Duodenal mucosa (tissue), 2 donors: ENCODE measurements at regions not wholly inside any gene's neighbourhood (a gene's known extent, or its start where the extent isn't known, plus 50 kb on each side); places are given as distances from the start of the nearest gene placed in this dataset.

Source experiments
- H3K27ac ChIP-seq: one replicate; pipeline ENCODE4 v1.7.0; 2013; ENCODE audit warnings: low read depth, low read length
- H3K27me3 ChIP-seq, 2 donors: one replicate each; pipeline ENCODE4 v1.7.0; 2013; ENCODE audit warnings: low read length in 2 of 2, control low read depth in 1 of 2; ENCODE audit not compliant: insufficient read depth in 2 of 2, control insufficient read depth in 1 of 2
- H3K36me3 ChIP-seq, 2 donors: one replicate each; pipeline ENCODE4 v1.7.0; 2013; ENCODE audit warnings: low read length in 2 of 2, control low read depth in 1 of 2; ENCODE audit not compliant: insufficient read depth in 2 of 2, control insufficient read depth in 1 of 2
- H3K4me1 ChIP-seq, 2 donors: one replicate each; pipeline ENCODE4 v1.7.0; 2013; ENCODE audit warnings: low read length in 2 of 2, control low read depth in 1 of 2; ENCODE audit not compliant: insufficient read depth in 2 of 2, control insufficient read depth in 1 of 2
- H3K4me3 ChIP-seq, 2 donors: one replicate each; pipeline ENCODE4 v1.7.0; 2013; ENCODE audit warnings: low read length in 2 of 2, low read depth in 1 of 2
- H3K9ac ChIP-seq, 2 donors: one replicate each; pipeline ENCODE4 v1.7.0; 2013; ENCODE audit warnings: low read length in 2 of 2, low read depth in 1 of 2
- H3K9me3 ChIP-seq, 2 donors: one replicate each; pipeline ENCODE4 v1.7.0; 2013; ENCODE audit warnings: low read length in 2 of 2, control low read depth in 1 of 2; ENCODE audit not compliant: control insufficient read depth in 1 of 2

GRCh38 chr2:199581408-199581807 is 123.7 kb upstream of the SATB2 start:
- no peaks in the 10 kb centered on the region for H3K36me3 ChIP-seq
- no peak overlapping the region for H3K9ac ChIP-seq
- H3K4me1 ChIP-seq: no peaks in the 10 kb centered on the region
- no peaks in the 10 kb centered on the region for H3K9me3 ChIP-seq
- no peak overlapping the region for H3K27ac ChIP-seq
- H3K4me3 ChIP-seq: peak overlapping the region; percentile 31 to 48
- no peaks in the 10 kb centered on the region for H3K27me3 ChIP-seq

- Histone ChIP-seq H3K9ac (no peak overlapping the region), H3K27ac (no peak overlapping the region), H3K27me3 (no peaks in the 10 kb centered on the region), H3K4me3 (no peak overlapping the region), H3K9me3 (no peaks in the 10 kb centered on the region), H3K36me3 (no peaks in the 10 kb centered on the region), H3K4me1 (no peaks in the 10 kb centered on the region)
These were observed 117.7 kb upstream of the SATB2 start for GRCh38 chr2:199575416-199575815.

GRCh38 chr2:199572571-199572970 is 114.8 kb upstream of the SATB2 start:
- H3K4me1 ChIP-seq: no peaks in the 10 kb centered on the region
- no peaks in the 10 kb centered on the region for H3K36me3 ChIP-seq
- no peak overlapping the region for H3K27ac ChIP-seq
- no peaks in the 10 kb centered on the region for H3K27me3 ChIP-seq
- no peak overlapping the region for H3K4me3 ChIP-seq
- H3K9ac ChIP-seq: no peak overlapping the region
- H3K9me3 ChIP-seq: no peaks in the 10 kb centered on the region

GRCh38 chr2:199570934-199571333 is 113.2 kb upstream of the SATB2 start:
- H3K36me3 ChIP-seq: no peaks in the 10 kb centered on the region
- H3K27ac ChIP-seq: no peak overlapping the region
- H3K4me3 ChIP-seq: no peak overlapping the region
- H3K9ac ChIP-seq: no peak overlapping the region
- no peaks in the 10 kb centered on the region for H3K27me3 ChIP-seq
- no peaks in the 10 kb centered on the region for H3K4me1 ChIP-seq
- no peaks in the 10 kb centered on the region for H3K9me3 ChIP-seq

GRCh38 chr2:199569336-199569735 is 111.6 kb upstream of the SATB2 start:
- Histone ChIP-seq H3K9me3 (no peaks in the 10 kb centered on the region), H3K36me3 (no peaks in the 10 kb centered on the region), H3K4me3 (no peak overlapping the region), H3K27ac (no peak overlapping the region), H3K9ac (no peak overlapping the region), H3K27me3 (no peaks in the 10 kb centered on the region), H3K4me1 (no peaks in the 10 kb centered on the region)

GRCh38 chr2:199558156-199558555 is 100.4 kb upstream of the SATB2 start:
- H3K4me3 ChIP-seq: no peak overlapping the region
- no peaks in the 10 kb centered on the region for H3K9me3 ChIP-seq
- no peaks in the 10 kb centered on the region for H3K36me3 ChIP-seq
- no peak overlapping the region for H3K9ac ChIP-seq
- H3K27ac ChIP-seq: no peak overlapping the region
- H3K27me3 ChIP-seq: no peaks in the 10 kb centered on the region
- H3K4me1 ChIP-seq: no peaks in the 10 kb centered on the region

- no peaks in the 10 kb centered on the region for H3K27me3 ChIP-seq
- no peak overlapping the region for H3K27ac ChIP-seq
- no peaks in the 10 kb centered on the region for H3K4me1 ChIP-seq
- no peak overlapping the region for H3K9ac ChIP-seq
- H3K9me3 ChIP-seq: no peaks in the 10 kb centered on the region
- no peak overlapping the region for H3K4me3 ChIP-seq
- no peaks in the 10 kb centered on the region for H3K36me3 ChIP-seq
These were observed 99.0 kb upstream of the SATB2 start for GRCh38 chr2:199556527-199557285.

- no peak overlapping the region for H3K27ac ChIP-seq
- H3K9ac ChIP-seq: no peak overlapping the region
- H3K4me1 ChIP-seq: no peaks in the 10 kb centered on the region
- H3K4me3 ChIP-seq: no peak overlapping the region
- no peaks in the 10 kb centered on the region for H3K36me3 ChIP-seq
- no peaks in the 10 kb centered on the region for H3K27me3 ChIP-seq
- H3K9me3 ChIP-seq: no peaks in the 10 kb centered on the region
These were observed 96.3 kb upstream of the SATB2 start for GRCh38 chr2:199554026-199554425.

GRCh38 chr2:199552141-199552540 is 94.4 kb upstream of the SATB2 start:
- H3K9me3 ChIP-seq: no peaks in the 10 kb centered on the region
- H3K36me3 ChIP-seq: no peaks in the 10 kb centered on the region
- H3K4me3 ChIP-seq: no peak overlapping the region
- H3K9ac ChIP-seq: no peak overlapping the region
- H3K27me3 ChIP-seq: no peaks in the 10 kb centered on the region
- H3K4me1 ChIP-seq: no peaks in the 10 kb centered on the region
- no peak overlapping the region for H3K27ac ChIP-seq

GRCh38 chr2:199543606-199544172 is 86.0 kb upstream of the SATB2 start:
- no peaks in the 10 kb centered on the region for H3K4me1 ChIP-seq

More at GRCh38 chr2:199543606-199544172, 86.0 kb upstream of the SATB2 start:
- Histone ChIP-seq H3K27me3 (no peaks in the 10 kb centered on the region), H3K9ac (no peak overlapping the region), H3K4me3 (no peak overlapping the region), H3K27ac (no peak overlapping the region), H3K36me3 (no peaks in the 10 kb centered on the region), H3K9me3 (no peaks in the 10 kb centered on the region)
